ENCODE measurements at regions not wholly inside any gene's neighbourhood (a gene's known extent, or its start where the extent isn't known, plus 50 kb on each side); places are given as distances from the start of the nearest gene placed in this dataset.
A peak's percentile ranks its signal among the peaks of the same experiment; 100 is the strongest.

DNA sequence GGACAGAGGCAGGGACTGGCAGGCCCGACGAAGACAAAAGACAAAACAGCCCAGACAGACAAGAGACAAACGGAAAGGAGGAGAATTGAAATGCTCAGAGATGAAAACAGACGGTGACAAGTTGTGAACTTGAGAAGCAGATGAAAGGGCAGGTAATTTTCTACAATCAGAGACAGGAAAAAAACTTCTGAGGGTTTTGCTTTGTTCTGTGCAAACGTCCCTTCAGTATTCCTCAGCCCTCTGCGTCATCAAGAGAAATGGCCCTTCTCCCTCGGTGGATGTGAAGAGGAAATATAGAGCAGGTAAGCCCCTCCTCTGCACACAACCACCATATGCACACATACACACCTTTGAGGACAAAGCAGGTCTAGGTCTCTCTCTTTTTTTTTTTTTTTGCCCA, 206.6 kb downstream of the UACA start:
- no peak for DNase-seq (ENCODE audit: extremely low read depth in 1 of 2, low read depth in 1 of 2)

DNA sequence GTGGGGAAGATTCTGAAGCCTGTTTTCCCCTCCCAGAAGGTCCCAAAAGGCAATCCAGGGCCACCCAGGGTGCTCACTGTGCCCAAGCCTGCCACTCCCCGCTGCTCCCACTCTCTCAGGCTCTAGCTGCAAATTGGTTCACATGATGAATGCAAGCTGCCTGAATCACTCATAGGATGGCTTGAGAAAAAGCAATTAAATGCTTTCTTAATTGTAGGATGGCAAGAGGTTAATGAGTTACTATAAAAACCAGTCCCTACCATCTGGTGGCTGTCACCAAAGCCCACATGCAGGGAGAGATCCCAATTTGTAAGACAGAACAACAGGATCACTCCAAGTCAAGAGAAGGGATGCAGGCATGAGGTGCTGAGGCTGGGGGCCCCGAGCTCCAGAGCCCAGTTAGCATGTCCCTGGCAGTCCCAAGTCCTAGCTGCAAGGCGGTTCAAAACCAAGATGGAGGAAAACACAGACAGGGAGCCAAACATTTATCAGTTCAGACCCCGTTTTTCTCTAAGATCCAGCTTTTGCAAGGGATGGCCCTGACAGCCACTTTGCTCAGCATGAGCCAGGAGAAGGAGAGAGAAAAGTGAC, 207.1 kb downstream of the UACA start:
- DNase-seq (ENCODE audit: extremely low read depth in 1 of 2, low read depth in 1 of 2) = no peak

DNA sequence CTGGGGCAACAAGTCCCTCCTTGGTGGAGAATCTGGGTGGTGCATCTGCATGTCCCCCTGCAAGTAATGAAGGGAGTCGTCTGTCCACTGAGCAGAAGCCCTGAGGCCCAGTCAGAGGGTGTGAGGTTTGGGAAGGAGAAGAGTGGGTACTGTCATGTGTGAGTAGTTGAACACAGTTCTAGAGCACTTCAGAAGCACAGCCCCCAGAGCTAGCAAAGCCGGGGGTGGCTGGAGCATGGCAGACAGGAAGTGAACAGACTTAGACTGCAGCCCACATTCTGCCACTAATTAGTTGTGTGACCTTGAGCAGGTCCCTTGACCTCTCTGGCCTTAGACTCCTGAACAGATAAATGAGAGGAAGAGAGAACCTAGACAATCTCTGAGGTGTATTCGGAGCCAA, 207.6 kb downstream of the UACA start:
- DNase-seq (ENCODE audit: extremely low read depth in 1 of 2, low read depth in 1 of 2) = no peak

DNA sequence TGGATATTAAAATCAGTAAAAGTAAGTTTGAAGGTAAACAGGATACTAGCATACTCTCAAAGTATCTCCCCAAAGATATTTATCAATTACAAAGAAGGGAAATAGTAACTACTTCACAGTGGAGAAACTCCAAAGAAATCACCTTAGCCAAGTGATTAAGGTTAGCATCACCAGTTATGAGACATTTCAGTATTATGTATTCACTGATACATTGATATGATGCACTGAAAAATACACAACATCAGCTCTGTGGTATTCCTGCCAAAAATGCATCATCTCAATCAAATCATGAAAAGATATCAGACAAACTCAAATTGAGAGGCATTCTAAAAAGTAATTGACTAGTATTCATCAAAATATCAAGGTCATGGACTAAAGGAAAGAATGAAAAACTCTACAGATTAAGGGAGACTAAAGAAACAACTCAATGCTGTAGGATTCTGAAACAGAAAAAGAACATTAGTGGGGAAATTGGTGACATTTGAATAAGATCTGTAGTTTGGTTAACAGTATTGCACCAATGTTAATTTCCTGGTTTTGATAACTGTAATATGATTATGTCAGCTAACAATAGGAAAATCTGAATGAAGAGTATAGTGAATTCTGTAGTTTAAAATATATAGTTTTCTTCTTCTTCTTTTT, 215.4 kb downstream of the UACA start:
- DNase-seq (ENCODE audit: extremely low read depth in 1 of 2, low read depth in 1 of 2) = no peak

DNA sequence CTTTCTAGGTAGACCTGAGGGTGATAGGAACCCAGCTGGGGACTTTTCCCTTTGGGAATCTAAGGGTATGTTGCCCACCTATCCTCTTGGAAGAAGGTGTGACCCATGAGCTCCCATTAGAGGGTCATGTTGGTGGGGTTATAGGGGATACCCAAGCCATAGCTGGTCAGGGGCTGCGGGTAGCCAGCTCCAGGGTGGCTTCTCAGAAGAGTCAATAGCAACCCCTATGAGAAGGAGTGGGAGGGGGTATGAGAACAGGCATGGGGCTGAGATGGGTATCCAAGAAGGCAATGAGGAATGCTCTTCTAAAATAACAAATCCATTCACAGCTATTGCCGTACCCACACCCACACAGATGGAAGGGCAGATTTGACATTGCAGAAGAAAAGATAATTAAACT, 217.8 kb downstream of the UACA start:
- no peak for DNase-seq (ENCODE audit: extremely low read depth in 1 of 2, low read depth in 1 of 2)

DNA sequence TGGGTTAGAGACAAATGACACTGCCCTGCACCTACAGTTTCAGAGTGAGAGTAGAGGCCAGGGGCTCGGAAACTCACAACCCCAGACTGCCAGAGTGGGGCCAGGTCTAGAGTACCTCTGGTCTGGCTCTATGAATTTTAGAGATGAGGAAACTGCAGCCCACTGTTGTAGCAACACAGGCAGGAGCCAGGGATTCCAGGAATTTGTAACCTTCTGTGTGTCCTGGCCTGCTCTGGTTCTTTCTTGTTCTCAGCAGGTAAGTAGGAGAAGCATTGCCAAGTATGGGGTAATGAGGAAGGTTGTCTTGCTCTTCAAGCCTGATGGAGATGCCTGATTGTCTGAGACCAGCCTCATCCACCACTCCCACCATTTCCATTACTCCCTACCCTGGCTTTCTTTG, 221.8 kb downstream of the UACA start:
- no peak for DNase-seq (ENCODE audit: extremely low read depth in 1 of 2, low read depth in 1 of 2)

DNA sequence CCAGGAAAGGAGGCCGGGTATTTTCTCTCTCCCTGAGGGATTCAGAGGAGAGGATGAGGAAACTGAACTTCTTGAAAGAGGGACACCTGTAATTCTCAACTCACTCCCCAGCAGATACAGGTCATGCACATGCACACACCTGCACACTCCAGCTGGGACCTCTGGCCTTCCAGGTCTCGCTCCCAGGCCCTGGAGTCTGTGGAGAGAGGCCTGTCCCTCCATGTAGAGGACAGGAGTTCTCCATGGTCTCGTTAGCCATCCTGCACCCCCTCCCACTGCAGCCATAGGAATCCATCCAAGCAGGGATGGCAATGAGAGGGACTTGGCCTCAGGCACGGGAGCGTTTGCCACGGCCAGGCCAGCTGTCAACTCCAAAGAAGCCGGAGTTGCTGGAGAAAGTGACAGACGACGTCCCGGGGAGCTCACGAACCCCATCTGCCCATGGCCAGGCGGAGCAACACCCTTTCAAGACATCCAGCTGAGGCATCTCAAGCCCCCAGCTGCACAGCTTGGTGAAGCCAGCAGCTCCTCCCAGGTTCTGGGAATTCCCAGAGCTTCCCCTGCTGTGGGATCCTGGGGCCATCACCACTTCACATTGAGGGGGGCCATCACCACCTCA, 223.3 kb downstream of the UACA start:
- no peak for DNase-seq (ENCODE audit: extremely low read depth in 1 of 2, low read depth in 1 of 2)

DNA sequence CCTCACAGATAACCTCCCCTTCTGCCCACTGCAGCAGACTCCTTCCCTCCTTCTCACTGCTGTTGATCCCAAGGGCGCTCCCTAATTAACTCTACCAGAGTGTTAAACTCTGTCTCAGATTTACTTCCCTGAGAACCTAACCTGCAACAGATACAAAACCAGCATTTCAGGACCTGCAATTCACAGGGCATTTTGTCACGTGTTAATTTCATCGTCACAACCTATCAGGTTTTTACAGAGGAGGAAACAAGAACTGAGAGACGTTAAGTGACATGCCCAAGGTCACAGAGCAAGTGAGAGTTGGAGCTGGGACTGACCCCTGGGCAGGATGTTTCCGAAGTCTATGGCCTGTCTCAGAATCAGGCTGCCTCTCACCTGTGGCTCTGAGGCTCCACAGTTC, 223.9 kb downstream of the UACA start:
- no peak for DNase-seq (ENCODE audit: extremely low read depth in 1 of 2, low read depth in 1 of 2)

DNA sequence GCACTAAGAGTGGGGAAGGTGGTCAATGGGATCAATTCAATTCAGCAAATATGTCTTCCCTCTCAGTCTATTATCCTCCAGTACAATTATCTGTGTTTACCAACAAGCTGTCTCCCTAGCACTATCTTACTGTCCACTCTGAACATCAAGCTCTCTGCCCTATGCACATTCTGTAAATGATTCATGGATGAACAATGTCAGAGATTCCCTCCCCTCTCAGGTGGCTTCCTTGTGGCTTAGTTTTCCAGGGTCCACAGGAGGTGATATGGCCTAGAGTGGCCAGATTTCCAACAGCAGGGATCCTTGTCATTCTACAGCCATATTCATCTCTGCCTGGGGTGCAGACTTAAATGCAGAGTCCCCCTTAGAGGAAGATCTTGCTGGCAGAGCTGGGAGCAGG, 225.1 kb downstream of the UACA start:
- DNase-seq (ENCODE audit: extremely low read depth in 1 of 2, low read depth in 1 of 2) = no peak

DNA sequence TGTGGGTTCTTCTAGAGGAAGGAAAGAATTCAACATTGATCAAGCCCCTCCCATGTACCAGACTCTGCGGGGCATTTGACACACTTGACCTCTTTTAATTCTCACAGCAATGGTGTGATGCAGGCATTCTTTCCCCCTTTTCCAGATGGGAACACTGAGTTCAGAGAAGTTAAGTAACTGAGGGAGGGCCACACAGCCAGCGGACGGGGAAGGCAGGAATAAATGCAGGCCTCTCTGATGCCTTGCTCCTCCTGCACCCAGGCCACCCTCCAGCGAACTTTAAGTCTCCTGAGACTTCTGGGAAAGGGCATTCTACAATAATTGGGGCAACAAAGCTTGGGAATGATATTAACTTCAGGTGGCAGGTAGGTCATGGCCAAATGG, 227.4 kb downstream of the UACA start:
- no peak for DNase-seq (ENCODE audit: extremely low read depth in 1 of 2, low read depth in 1 of 2)

DNA sequence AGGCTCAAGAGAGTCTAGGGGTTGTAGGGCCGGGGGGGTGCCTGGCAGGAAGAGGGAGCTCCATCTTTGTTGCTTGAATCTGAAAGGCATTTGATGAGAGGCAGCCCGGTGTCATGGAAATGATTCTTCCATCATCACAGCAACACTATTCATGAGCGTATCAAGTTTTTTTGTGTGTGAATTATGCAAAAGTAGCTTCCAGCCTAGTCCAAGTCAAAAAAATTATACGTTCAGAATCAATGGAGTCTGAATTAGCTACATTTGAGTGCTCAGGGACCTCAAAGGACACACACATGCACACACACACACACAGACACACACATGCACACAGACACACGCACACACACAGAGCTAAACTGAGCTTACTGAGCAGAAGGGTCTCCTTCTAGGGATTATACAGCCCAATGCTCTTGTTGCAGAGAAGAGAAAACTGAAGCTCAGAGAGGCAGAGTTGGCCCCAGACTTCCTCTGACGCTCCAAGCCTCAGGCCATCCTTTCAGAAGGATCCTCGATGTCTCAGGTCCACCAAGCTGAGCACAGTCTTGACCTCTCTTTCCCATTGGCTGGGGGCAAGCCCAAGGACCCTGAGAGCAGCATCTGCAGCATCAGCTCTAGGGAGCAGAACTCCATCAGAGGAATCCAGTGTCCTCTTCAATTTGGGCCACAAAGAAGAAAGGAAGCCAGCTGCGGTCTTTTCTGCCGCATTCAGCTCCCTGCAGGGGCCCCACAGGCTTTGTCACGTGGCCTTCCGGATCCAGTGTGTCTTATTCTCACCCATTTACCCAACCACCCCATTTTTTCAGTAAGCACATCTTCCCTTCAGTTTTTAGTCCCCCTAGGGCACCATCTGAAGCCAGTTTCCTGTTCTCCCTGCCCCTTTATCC, 228.0 kb downstream of the UACA start:
- DNase-seq (ENCODE audit: extremely low read depth in 1 of 2, low read depth in 1 of 2) = peak in 1 of 2 donors; percentile 15

DNA sequence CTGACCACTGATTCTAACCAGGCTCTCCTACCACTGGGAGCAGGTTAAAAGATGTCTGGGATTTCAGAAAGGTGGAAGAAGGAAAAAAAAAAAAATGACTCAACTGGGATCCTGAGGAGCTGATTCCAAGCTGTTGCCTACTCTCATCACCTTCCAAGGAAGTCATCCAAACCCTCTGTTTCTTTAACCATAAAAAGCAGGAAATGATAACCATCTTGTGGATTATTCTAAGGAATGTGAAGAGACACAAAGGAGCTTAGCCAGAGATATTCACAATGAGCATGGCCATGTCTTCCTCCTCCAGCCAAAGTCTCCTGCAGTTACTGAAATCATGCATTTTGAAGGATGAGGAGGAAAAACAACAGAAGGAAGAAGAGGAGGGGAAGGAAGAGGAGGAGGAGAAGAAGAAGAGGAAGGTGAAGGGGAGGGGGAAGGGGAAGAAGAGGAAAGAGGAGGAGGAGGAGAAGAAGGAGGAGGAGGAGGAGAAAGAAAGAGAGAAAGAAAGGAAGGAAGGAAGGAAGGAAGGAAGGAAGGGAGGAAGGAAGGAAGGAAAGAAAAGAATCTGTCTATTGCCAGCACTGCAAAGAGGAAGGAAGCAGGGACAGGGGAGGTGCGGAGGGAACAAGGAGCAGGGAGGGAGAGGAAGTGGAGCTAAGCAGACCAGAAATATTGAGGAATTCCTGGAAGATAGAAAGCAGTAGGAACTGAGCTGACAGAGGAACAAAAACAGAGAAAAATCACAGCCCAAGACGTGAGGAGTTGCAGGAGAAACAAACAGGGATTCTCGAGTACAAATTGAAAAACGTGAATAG, 229.2 kb downstream of the UACA start:
- no peak for DNase-seq (ENCODE audit: extremely low read depth in 1 of 2, low read depth in 1 of 2)

DNA sequence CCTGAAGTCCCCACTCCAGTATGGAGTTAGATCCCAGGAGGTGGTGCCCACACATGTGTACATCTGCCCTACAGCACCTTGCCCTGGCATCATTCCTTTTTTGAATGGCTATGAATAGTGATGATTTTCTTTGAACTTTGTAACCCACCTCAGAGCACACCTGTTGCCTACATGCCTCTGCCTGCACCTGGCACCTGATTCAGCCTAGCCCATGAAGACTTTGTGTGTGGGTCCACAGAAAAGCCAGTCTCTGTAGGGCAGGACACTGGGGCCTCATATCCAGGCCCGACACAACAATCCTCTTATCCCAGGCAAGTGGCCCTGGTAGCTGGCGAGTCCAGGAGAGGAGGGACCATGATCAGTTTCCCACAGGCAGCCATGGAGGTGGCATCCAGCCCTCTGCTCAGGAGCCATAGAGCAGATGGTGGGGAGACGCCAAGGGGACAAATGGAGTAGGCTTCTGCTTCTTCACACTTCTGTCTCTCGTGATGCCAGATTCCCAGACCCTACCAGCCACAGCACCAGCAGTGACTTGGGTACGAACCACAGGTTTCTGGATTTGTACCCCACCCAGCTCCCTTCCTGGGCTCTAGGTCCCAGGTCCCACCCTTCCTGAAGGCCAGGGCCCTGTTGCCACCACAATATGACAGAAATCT, 230.7 kb downstream of the UACA start:
- no peak for DNase-seq (ENCODE audit: extremely low read depth in 1 of 2, low read depth in 1 of 2)

DNA sequence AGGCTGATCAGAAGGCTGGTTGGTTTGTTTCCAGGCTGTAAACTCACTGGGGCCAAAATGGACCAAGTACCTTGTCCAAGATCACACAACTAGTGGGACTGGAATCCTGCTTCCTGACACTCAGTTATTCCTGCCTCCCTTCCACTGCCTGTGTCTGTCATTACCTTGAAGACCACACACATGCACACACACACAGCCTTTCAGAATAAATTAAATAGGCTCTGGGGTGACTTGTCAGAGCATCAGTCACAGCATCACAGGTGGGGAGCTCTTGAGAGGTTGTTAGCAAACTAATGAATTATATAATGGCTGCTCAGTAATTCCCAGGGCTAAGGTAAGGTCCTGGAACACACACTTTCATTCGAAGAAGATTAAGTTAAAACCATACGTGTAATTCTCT, 231.8 kb downstream of the UACA start:
- no peak for DNase-seq (ENCODE audit: extremely low read depth in 1 of 2, low read depth in 1 of 2)

DNA sequence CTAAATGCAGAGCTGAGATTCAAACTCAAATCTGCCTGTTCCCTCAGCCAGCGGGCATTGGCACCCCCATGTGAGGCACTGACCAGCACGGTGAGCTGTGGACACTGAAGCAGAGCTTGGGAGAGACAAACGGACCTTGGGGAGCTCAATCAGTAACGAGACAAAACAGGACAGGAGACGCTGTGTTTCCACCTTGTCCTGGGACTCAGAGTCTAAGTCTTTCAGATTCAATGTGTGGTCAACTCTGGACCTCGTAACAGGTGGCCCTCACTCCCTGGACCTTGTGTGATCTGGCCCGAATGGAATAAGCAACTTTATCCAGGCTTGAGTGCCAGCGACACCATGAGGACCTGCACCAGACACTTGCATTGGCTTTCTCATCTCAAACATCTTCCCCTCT, 232.5 kb downstream of the UACA start:
- DNase-seq (ENCODE audit: extremely low read depth in 1 of 2, low read depth in 1 of 2) = no peak

DNA sequence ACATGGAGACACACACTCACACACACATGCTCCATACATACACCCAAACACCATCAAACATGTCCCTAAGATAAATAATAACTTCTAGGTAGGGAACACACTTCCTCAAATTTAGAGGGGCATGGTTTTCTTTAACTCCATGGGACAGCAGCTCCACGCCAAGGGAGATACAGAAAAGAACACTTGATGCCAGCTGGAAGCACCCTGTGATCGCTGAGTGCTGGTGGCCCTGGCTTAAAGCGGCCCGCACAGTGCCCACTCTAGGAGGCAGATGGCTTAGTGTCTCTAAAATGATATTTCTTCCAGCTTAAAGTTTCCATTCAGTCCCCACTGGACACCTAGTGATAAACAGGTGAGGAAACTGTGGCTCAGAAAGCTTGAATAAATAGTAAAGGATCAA, 232.9 kb downstream of the UACA start:
- no peak for DNase-seq (ENCODE audit: extremely low read depth in 1 of 2, low read depth in 1 of 2)

DNA sequence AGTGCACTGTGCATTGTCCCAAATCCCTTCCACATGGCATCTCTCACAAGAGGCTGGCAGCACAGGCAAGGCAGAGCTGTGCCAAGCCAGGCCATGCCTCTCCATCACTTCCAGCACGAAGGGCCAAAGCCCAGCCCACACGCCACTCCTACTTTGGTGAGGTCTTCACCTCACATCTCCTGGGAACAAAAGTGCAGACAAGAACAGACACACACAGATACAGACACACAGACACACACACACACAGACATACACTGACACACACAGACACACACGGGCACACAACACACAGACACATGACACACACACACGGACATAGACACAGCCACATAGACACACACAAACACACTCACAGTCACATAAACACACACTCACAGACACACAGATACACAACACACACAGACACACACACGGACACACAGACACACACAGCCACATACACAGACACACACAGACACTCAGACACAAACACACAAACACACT, 233.3 kb downstream of the UACA start:
- no peak for DNase-seq (ENCODE audit: extremely low read depth in 1 of 2, low read depth in 1 of 2)

DNA sequence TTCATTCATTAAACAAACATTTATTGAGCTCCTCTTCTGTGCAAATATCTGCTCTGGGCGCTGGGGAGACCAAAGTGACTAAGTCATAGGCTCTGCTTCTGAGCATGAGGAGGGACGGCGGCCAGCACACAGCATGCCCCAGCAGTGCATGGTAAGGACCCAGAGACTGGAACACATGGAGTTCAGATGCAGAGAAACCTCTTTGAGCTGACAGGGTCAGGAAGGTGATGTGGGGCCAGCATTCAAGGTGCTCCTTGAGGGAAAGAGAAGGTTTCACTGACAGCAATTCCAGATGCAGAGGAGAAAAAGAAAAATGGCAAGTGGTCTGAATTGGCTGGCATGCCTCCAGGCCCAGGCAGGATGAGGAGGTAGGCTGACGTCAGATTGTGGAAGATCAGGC, 234.5 kb downstream of the UACA start:
- no peak for DNase-seq (ENCODE audit: extremely low read depth in 1 of 2, low read depth in 1 of 2)

DNA sequence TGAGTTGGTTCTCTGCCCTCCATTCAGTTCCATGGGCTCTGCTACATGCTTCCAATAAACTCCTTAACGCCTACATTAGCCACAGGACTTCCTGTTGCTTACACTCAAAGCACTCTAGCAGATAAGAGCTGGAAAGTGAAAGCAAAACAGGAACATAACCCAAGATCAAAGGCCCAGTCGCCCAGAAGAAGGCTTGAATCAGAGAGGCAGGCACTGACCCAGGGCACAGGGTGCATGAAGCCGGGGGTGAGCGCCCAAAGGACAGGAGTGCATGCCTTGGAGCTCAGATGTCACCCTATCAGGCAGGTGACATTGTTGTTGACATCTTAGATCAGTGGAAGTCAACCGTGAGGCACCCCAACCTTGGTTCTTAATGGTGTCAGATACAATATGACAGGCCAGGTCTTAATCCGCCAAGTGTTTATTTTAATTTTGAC, 235.1 kb downstream of the UACA start:
- no peak for DNase-seq (ENCODE audit: extremely low read depth in 1 of 2, low read depth in 1 of 2)

DNA sequence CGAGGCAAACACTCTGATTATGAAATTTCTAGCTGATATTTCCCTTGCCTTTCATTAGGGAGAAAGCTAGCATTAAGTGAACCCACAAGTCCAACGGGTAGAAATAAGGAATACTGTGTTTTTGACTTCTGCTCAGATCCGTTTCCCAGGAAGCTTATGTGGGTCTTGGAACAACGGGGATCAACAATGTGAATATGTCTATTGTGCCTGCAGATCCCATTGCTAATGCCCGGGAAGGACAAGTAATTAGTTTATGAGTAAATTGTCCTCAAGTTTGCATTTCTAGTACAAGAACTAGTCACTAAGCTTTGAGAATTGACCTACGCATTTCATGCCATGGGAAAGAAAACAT, 236.4 kb downstream of the UACA start:
- DNase-seq (ENCODE audit: extremely low read depth in 1 of 2, low read depth in 1 of 2) = no peak

Data from stimulated activated CD8-positive, alpha-beta memory T cell treated with anti-CD3 and anti-CD28 coated beads, Interleukin-7, amount 100 ng/mL, for 48 hours (primary cell).